ENCODE measurements at regions not wholly inside any gene's neighbourhood (a gene's known extent, or its start where the extent isn't known, plus 50 kb on each side); places are given as distances from the start of the nearest gene placed in this dataset.

DNA sequence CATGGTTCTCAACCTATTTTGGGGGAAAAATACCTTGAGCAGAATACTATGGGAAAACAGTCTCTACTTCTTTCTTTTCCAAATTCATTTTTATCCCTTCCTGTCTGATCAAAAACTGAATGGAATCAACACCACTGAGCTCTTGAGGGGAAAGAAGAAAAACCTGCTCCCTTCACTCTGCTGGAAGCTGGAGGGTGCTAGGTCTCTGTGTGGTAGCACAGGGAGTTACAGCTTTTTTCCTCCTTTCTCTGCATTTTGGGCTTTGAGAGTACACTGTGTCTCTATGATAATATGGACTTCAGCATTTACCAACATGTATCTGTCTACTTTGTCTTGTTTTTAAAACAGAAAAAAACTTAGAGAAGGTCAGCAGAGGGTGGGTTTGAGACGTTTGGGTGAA, 417.2 kb upstream of the SYT1 start:
- TF ChIP-seq, protein P1, sequence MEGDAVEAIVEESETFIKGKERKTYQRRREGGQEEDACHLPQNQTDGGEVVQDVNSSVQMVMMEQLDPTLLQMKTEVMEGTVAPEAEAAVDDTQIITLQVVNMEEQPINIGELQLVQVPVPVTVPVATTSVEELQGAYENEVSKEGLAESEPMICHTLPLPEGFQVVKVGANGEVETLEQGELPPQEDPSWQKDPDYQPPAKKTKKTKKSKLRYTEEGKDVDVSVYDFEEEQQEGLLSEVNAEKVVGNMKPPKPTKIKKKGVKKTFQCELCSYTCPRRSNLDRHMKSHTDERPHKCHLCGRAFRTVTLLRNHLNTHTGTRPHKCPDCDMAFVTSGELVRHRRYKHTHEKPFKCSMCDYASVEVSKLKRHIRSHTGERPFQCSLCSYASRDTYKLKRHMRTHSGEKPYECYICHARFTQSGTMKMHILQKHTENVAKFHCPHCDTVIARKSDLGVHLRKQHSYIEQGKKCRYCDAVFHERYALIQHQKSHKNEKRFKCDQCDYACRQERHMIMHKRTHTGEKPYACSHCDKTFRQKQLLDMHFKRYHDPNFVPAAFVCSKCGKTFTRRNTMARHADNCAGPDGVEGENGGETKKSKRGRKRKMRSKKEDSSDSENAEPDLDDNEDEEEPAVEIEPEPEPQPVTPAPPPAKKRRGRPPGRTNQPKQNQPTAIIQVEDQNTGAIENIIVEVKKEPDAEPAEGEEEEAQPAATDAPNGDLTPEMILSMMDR (IDR thresholded peaks at IDR 0.05): no peak
- TF ChIP-seq ZFX (IDR thresholded peaks at IDR 0.05; ENCODE audit: borderline replicate concordance): no peak
- H3K27ac ChIP-seq: no peak overlapping the region

DNA sequence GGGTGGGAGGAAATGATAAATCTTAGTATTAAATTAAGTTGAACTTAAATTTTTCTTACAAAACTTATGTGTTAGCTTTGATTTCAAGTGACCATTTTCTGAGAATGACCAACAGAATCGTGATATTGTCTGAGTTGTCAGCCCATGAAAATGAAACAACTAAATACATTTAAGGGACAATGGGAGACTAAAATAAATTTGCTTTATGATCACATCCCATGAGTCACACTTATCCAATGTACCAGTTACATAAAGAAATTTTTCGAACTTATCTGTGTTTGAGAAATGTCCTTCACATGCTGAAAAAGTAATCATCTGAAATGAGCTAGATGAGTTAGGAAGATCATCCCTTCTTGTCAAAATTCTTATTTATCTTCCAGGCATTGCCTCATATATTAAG, 415.9 kb upstream of the SYT1 start:
- no peak overlapping the region for H3K27ac ChIP-seq
- TF ChIP-seq, protein P1 (IDR thresholded peaks at IDR 0.05): no peak
- TF ChIP-seq ZFX (IDR thresholded peaks at IDR 0.05; ENCODE audit: borderline replicate concordance): no peak

DNA sequence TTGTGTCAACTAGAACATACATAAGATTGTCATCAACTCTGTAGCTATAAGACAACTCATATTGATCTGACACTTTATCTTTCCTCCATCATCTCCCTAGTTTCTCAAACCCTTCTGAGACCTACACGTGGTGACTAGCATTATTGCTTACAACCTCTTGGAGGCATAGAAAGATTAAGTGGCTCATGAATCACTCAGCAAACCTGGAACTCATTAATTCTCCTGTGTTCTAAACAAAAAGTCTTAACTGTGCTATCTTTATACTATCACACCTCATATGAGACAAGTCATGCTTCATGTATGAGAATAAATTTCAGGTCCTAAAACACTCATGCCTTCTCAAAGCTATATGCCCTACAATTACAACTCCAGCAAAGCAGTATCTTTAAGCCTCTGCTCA, 408.6 kb upstream of the SYT1 start:
- TF ChIP-seq ZFX (IDR thresholded peaks at IDR 0.05; ENCODE audit: borderline replicate concordance): no peak
- TF ChIP-seq, protein P1 (IDR thresholded peaks at IDR 0.05): no peak
- no peak overlapping the region for H3K27ac ChIP-seq

DNA sequence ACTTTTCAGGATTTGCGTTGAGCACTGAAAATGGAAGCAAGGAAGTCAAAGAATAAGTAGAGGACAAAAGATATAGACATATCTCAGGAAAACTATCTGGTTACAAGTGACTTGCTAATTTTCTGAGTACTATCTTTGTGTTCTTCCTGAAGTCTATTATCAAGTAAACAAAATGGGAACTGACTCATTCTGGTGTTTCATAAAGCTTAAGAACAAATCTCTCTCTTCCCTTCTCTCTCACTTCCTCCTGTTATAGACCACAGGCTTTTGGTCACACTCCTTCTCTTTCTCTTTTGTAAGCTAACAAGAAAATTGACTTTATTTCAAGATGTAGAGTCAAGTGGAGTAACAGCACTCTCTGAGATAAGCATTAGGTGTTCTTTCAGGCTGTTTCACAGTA, 406.6 kb upstream of the SYT1 start:
- TF ChIP-seq, protein P1 (IDR thresholded peaks at IDR 0.05): no peak
- no peak for TF ChIP-seq ZFX (IDR thresholded peaks at IDR 0.05; ENCODE audit: borderline replicate concordance)
- H3K27ac ChIP-seq: no peak overlapping the region

GRCh38 chr12:78470354-78471195, 394.0 kb upstream of the SYT1 start:
- H3K27ac ChIP-seq: no peak overlapping the region
- no peak for TF ChIP-seq ZFX (IDR thresholded peaks at IDR 0.05; ENCODE audit: borderline replicate concordance)
- TF ChIP-seq, protein P1 (IDR thresholded peaks at IDR 0.05): peak; percentile 83

DNA sequence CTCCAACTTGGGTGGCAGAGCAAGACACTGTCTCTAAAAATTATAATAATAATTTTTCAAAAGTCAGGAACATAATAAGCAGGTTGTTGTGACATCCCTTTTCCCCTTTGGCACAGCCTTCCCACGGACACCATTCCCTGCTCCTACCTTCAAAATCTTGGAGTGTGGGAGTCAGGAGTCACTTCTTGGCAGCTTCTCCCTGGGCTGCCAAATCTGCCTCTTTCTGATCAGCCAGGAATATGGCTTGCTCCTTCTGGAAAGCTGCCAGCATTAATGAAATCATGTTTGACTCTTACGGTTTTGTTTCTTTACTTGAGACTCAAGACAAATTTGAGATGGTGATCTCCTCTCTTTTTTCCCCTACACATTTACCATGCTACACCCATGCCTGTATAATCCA, 391.4 kb upstream of the SYT1 start:
- no peak overlapping the region for H3K27ac ChIP-seq
- TF ChIP-seq, protein P1 (IDR thresholded peaks at IDR 0.05): no peak
- no peak for TF ChIP-seq ZFX (IDR thresholded peaks at IDR 0.05; ENCODE audit: borderline replicate concordance)

- H3K27ac ChIP-seq: no peak overlapping the region
- TF ChIP-seq ZFX (IDR thresholded peaks at IDR 0.05; ENCODE audit: borderline replicate concordance): no peak
- TF ChIP-seq, protein P1 (IDR thresholded peaks at IDR 0.05): no peak
These were observed 391.0 kb upstream of the SYT1 start for GRCh38 chr12:78473561-78473960.

Measured in 22Rv1 (cell line).